ENCODE measurements at regions not wholly inside any gene's neighbourhood (a gene's known extent, or its start where the extent isn't known, plus 50 kb on each side); places are given as distances from the start of the nearest gene placed in this dataset.

- no peak for TF ChIP-seq CTCF (IDR thresholded peaks at IDR 0.05)
- no peaks in the 10 kb centered on the region for H3K4me1 ChIP-seq (ENCODE audit: low read depth)
- no peaks in the 10 kb centered on the region for H3K9me3 ChIP-seq
- ATAC-seq (no peak), DNase-seq (peak in 2 of 3 donors; percentile 13 to 39)
- intact Hi-C loops (cut with DNase I, micrococcal nuclease), result no loop called here
- no peaks in the 10 kb centered on the region for H3K36me3 ChIP-seq (ENCODE audit: low read depth)
- no peak overlapping the region for H3K4me3 ChIP-seq
Measured at GRCh38 chr4:1573830-1574459, 110.2 kb downstream of the FAM53A start.

- DNase-seq (no peak), ATAC-seq (no peak)
- intact Hi-C loops (cut with DNase I, micrococcal nuclease), result no loop called here
- Histone ChIP-seq H3K4me3 (no peak overlapping the region), H3K9me3 (no peaks in the 10 kb centered on the region), H3K4me1 (ENCODE audit: low read depth) (no peaks in the 10 kb centered on the region), H3K36me3 (ENCODE audit: low read depth) (no peaks in the 10 kb centered on the region)
- TF ChIP-seq CTCF (IDR thresholded peaks at IDR 0.05), result no peak
Measured at GRCh38 chr4:1572964-1573720, 111.0 kb downstream of the FAM53A start.

- ATAC-seq, result no peak
- Histone ChIP-seq H3K4me3 (no peak overlapping the region), H3K9me3 (no peaks in the 10 kb centered on the region), H3K4me1 (ENCODE audit: low read depth) (no peaks in the 10 kb centered on the region), H3K36me3 (ENCODE audit: low read depth) (no peaks in the 10 kb centered on the region)
- intact Hi-C loops (cut with DNase I, micrococcal nuclease), result no loop called here
- TF ChIP-seq CTCF (IDR thresholded peaks at IDR 0.05), result no peak
- peak in 1 of 3 donors; percentile 18 for DNase-seq
Measured at GRCh38 chr4:1572521-1572920, 111.6 kb downstream of the FAM53A start.

GRCh38 chr4:1572010-1572385 lies 112.1 kb downstream of the FAM53A start:
- ATAC-seq (no peak), DNase-seq (peak in 2 of 3 donors; percentile 25 to 45)
- no peak for TF ChIP-seq CTCF (IDR thresholded peaks at IDR 0.05)
- no peaks in the 10 kb centered on the region for H3K36me3 ChIP-seq (ENCODE audit: low read depth)
- intact Hi-C loops (cut with DNase I, micrococcal nuclease), result no loop called here
- H3K4me1 ChIP-seq (ENCODE audit: low read depth), result peaks cover 3% of the 10 kb centered on the region
- H3K9me3 ChIP-seq, result no peaks in the 10 kb centered on the region
- H3K4me3 ChIP-seq, result no peak overlapping the region

- Histone ChIP-seq H3K4me1 (ENCODE audit: low read depth) (peaks cover 3% of the 10 kb centered on the region), H3K9me3 (no peaks in the 10 kb centered on the region), H3K36me3 (ENCODE audit: low read depth) (no peaks in the 10 kb centered on the region), H3K4me3 (no peak overlapping the region)
- intact Hi-C loops (cut with DNase I, micrococcal nuclease), result no loop called here
- ATAC-seq (peak; percentile 4), DNase-seq (peak in 2 of 3 donors; percentile 13 to 33)
- no peak for TF ChIP-seq CTCF (IDR thresholded peaks at IDR 0.05)
Measured at GRCh38 chr4:1571165-1572009, 112.7 kb downstream of the FAM53A start.
